GM19351 (cell line): ENCODE measurements at regions not wholly inside any gene's neighbourhood (a gene's known extent, or its start where the extent isn't known, plus 50 kb on each side); places are given as distances from the start of the nearest gene placed in this dataset.

Source experiments
- ATAC-seq: cut with Tn5 transposase; IDR thresholded peaks from one replicate; pipeline ENCODE4 v1.9.1; 2021; ENCODE audit warnings: mild to moderate bottlenecking, moderate library complexity; ENCODE audit not compliant: unreplicated experiment

- no peak for ATAC-seq
These were observed 83.9 kb upstream of the MTNR1B start for GRCh38 chr11:92885600-92885999.

- peak; percentile 87 for ATAC-seq
These were observed 83.1 kb upstream of the MTNR1B start for GRCh38 chr11:92886243-92886905.

DNA sequence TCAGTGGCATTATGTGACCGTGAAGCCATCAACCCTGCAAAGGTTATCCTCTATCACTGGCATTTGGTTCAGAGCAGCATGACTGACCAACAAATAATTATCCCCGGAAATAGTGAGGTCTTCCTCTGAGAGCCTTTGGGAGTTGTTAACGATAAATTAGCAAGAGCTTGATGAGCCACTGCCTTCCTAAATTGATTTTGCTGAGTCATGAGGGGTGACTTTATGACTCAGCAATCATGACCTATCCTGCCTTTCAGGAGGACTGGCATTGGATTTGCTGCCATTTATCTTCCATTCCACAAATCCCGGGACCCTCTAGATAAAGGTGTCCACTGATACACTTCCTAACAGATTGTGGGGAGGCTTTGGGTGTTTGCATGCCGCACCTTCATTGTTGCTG, 80.8 kb upstream of the MTNR1B start:
- ATAC-seq, result no peak

DNA sequence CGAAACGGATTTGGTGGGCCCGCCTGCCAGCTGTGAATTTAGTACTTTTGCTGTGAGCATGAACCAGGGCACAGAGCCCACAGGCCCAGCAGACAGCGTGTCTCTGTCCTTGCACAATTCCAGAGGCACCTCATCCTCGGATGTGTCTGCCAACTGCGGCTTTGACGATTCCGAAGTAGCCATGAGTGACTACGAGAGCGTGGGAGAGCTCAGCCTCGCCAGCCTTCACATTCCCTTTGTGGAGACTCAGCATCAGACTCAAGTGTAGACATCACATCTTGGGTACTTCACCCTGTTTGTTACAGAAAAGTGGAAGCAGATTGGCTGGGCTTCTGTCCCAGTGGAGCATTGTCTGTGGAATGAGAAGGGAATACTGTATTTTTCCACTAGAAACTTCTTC, 78.6 kb upstream of the MTNR1B start:
- ATAC-seq, result no peak

- ATAC-seq, result no peak
These were observed 76.4 kb upstream of the MTNR1B start for GRCh38 chr11:92892802-92893684.

DNA sequence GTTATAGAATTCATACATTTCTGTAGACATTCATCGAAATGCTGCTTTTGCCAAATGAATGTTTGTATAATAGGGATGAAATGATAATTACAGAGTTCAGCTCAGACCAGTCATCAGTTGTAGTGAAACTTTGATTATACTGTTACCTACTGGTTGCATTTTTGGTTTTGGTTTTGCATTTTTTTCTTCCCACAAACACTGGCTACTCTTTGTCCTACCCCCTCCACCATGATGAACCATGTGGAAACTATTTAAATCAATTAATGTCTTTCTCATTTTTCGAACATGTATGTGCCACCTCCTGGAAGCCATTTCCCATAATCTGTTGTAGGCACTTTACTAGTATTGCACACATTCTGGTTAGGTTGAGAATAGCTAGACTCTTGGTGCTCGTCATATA, 75.3 kb upstream of the MTNR1B start:
- no peak for ATAC-seq

DNA sequence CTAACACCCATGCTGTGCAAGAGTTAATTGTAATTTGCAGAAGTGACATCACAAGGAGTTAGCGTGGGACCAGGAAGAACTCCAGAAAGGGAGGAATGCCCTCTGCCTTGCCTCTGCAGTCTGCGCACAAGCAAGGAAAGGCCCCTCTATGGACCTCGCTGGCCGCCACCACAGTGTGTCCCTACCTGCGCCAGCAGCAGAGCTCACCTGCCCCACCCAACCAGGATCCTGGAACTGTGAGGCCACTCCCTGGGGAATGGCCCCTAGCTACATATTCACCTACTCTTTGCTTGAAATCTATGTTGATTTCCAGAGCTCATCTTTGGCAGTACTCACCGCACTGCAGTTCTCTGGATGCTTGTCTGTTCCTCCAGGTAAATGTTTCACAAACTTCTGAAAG, 72.0 kb upstream of the MTNR1B start:
- no peak for ATAC-seq

DNA sequence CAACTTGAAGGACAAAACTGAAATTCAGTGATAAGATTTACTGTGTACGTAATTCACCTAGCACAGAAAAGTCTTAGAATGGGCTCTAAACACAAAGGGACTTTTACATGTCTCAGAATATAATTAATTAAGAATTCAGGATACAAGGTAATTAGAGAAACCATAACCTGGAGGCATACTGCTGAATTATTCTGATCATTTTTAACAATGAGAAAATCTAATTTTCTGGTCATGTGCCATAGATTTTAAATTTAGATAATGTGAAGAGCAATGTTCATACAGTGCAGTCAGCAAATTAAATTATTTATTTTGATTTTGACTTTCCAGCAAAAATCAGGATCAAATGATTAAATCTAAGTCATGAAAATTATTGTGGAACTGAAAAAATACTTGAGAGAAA, 67.0 kb upstream of the MTNR1B start:
- ATAC-seq, result no peak

- ATAC-seq, result no peak
These were observed 61.8 kb upstream of the MTNR1B start for GRCh38 chr11:92907671-92908070.

- no peak for ATAC-seq
These were observed 60.2 kb upstream of the MTNR1B start for GRCh38 chr11:92909214-92909613.

DNA sequence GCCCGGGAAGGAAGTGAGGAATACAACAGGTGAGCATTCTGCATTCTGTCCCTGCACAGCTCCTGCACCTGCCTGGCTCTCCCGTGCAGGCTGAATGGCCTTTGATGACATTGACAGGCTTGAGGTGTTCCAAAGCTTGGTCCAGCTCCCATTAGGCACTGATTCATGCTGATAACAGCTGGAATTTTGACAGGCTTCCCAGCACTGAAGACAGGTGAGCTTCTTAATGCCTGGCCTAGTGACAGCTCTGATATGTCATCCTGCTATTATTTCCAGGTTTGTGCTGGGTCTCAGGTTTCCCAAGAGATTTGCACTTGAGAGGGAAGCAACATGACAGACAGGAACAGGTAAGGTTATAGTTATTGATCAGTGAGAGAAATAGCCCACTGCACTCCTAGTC, 58.0 kb upstream of the MTNR1B start:
- ATAC-seq, result no peak

DNA sequence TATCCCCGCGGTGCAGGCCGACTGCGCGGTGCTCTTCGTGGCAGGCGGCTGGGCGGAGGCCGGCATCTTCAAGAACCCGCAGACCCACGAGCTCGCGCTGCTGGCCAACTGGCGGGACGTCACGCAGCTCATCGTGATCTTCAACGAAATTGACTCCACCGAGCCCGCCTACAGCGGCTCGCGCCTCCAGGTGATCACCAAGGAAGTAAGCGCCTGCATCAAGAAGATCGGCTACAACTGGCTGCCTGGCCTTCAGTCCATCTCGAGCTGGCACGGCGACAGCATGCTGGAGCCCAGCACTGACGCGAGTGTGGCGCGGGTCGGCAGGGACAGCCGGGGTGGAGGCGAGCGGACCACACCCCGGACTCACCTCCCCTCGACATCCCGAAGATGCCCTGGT, 53.9 kb upstream of the MTNR1B start:
- no peak for ATAC-seq

DNA sequence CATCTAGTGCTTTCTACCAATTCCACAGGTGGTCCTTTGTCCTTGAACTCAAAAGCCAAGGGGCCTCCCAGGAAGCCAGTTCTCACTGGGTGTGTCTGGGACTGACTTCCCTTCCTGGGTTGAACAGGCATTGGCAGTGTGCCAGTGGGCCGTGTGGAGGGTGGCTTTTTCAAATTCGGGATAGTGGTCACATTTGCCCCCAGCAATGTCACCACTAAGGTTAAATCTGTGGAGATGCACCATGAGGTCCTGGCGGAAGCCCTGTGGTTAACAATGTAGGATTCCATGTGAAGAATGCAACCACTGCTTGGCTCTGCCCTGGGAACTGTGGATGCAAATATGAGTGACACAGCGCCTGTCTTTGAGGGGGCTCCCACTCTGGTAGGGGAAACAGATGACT, 53.2 kb upstream of the MTNR1B start:
- no peak for ATAC-seq

DNA sequence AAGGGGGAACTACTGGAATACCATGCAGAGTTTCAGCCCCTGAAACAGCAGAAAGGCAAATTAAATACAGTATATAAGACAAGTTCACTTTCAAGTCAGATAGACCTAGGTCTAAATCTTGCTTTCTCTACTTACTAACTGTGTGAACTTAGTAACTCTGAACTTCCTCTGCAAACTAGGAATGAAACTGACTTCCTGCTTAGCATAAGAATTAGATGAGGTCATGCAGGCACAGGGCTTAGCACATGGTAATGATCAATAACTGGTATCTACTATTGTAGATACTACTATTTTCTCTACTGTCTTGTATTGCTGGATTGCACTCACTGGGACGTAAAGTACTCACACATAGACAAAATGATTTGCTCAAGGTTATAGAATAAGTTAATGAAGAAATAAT, 51.5 kb upstream of the MTNR1B start:
- peak; percentile 72 for ATAC-seq

- ATAC-seq, result no peak
These were observed 50.4 kb upstream of the MTNR1B start for GRCh38 chr11:92919048-92919447.
